Stomach smooth muscle (tissue), 2 donors: ENCODE measurements at regions not wholly inside any gene's neighbourhood (a gene's known extent, or its start where the extent isn't known, plus 50 kb on each side); places are given as distances from the start of the nearest gene placed in this dataset.

ENCODE experiments used
- H3K27ac ChIP-seq: one replicate; pipeline ENCODE4 v1.7.0; 2013; ENCODE audit warnings: mild to moderate bottlenecking, low read length, inconsistent platforms
- H3K27me3 ChIP-seq, 2 donors: one replicate each; pipeline ENCODE4 v1.7.0; 2013; ENCODE audit warnings: low read length in 2 of 2; ENCODE audit not compliant: insufficient read depth in 2 of 2, control insufficient read depth in 1 of 2
- H3K36me3 ChIP-seq, 2 donors: one replicate each; pipeline ENCODE4 v1.7.0; 2013; ENCODE audit warnings: low read length in 2 of 2; ENCODE audit not compliant: control insufficient read depth in 2 of 2, insufficient read depth in 2 of 2
- H3K4me1 ChIP-seq: one replicate; pipeline ENCODE4 v1.7.0; 2013; ENCODE audit warnings: low read length; ENCODE audit not compliant: control insufficient read depth, insufficient read depth
- H3K4me3 ChIP-seq, 2 donors: one replicate each; pipeline ENCODE4 v1.7.0; 2013; ENCODE audit warnings: low read length in 2 of 2
- H3K9ac ChIP-seq, 2 donors: one replicate each; pipeline ENCODE4 v1.7.0; 2013; ENCODE audit warnings: low read length in 2 of 2, mild to moderate bottlenecking in 1 of 2
- H3K9me3 ChIP-seq, 2 donors: one replicate each; pipeline ENCODE4 v1.7.0; 2013; ENCODE audit warnings: low read length in 2 of 2; ENCODE audit not compliant: control insufficient read depth in 2 of 2
- donor health status: healthy.
- donor health status: Pancreatic carcinoma.

DNA sequence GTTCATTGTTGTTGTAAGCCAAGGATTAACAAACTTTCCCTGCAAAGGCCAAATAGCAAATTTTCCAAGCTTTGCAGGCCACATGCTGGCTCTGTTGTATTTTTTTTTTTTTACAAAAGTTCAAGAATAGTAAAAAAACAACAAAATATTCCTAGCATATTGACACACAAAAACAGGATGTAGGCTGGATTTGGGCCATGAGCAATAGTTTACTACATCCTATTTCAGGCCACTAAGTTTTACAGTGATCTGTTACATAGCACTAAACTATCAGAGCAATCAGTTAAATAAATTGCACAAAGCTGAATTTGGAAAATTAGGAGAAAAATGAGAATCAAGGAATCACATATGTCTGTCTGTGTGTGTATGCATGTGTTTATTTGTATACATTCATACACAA lies 491.8 kb upstream of the GHITM start:
- H3K4me1 ChIP-seq = no peaks in the 10 kb centered on the region
- no peaks in the 10 kb centered on the region for H3K27me3 ChIP-seq
- H3K9me3 ChIP-seq = no peaks in the 10 kb centered on the region
- H3K27ac ChIP-seq = no peak overlapping the region
- no peaks in the 10 kb centered on the region for H3K36me3 ChIP-seq
- no peak overlapping the region for H3K9ac ChIP-seq
- no peak overlapping the region for H3K4me3 ChIP-seq

GRCh38 chr10:83648201-83648600 lies 491.1 kb upstream of the GHITM start:
- Histone ChIP-seq H3K4me3 (no peak overlapping the region), H3K27ac (no peak overlapping the region), H3K27me3 (no peaks in the 10 kb centered on the region), H3K4me1 (no peaks in the 10 kb centered on the region), H3K9ac (no peak overlapping the region), H3K9me3 (no peaks in the 10 kb centered on the region), H3K36me3 (no peaks in the 10 kb centered on the region)

- H3K4me1 ChIP-seq = no peaks in the 10 kb centered on the region
- H3K9ac ChIP-seq = no peak overlapping the region
- H3K36me3 ChIP-seq = no peaks in the 10 kb centered on the region
- no peaks in the 10 kb centered on the region for H3K9me3 ChIP-seq
- no peaks in the 10 kb centered on the region for H3K27me3 ChIP-seq
- no peak overlapping the region for H3K27ac ChIP-seq
- H3K4me3 ChIP-seq = no peak overlapping the region
Measured at GRCh38 chr10:83649471-83649870, 489.8 kb upstream of the GHITM start.

DNA sequence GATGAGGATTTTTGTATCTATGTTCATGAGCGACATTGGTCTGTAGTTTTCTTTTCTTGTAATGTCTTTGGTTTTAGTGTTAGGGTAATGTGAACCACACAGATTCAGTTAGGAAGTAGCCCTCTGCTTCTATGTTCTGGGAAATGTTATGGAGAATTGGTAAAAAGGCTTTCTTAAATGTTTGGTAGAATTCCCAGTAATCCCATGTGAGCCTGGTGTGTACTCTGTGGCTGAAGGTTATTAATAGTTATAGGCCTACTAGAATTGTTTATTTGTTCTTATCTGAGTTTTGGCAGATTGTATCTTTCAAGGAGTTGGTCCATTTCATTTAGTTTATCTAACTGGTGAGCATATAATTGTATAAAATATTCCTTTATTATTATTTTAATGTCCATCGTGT lies 484.6 kb upstream of the GHITM start:
- H3K9ac ChIP-seq = no peak overlapping the region
- no peak overlapping the region for H3K27ac ChIP-seq
- H3K36me3 ChIP-seq = no peaks in the 10 kb centered on the region
- no peaks in the 10 kb centered on the region for H3K9me3 ChIP-seq
- H3K27me3 ChIP-seq = no peaks in the 10 kb centered on the region
- H3K4me1 ChIP-seq = no peaks in the 10 kb centered on the region
- no peak overlapping the region for H3K4me3 ChIP-seq

DNA sequence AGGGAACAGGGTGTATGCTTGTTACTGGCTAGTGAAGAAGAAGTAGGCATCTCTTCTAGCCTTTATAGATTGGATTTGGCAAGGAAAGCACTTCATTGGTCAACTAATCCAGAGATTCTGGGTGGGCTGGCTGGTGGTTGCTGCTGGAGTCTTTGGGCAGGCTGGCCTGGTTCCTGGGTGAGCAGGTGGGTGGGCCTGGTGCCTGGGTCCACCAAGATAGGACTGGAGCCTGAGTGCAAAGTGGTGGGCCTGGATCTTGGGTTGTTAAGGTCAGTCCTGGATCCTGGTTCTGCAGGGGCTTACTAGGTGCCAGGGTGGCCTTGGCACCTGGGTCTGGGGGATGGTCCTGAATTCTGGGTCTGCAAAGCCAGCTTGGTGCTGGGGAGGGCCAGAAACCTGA lies 482.4 kb upstream of the GHITM start:
- Histone ChIP-seq H3K27me3 (no peaks in the 10 kb centered on the region), H3K9ac (no peak overlapping the region), H3K9me3 (no peaks in the 10 kb centered on the region)

DNA sequence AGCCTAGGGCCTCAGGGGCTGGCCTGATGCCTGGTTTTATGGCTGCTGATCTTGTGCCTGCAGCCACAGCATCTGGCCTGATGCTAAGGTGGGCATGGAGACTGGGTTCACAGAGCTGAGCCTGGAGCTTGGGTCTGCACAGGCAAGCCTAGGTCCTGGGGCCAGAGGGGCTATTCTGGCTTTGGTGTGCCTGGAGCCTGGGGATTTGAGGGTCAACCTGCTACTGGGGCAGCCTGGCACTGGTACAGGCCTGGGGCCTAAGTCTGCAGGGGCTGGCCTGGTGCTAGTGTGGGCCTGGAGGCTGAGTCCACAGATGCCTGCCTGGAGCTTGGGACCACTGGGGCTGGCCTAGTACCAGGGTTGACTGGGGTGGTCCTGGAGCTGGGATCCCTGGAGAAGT lies 481.8 kb upstream of the GHITM start:
- no peaks in the 10 kb centered on the region for H3K4me1 ChIP-seq
- H3K36me3 ChIP-seq = no peaks in the 10 kb centered on the region
- H3K4me3 ChIP-seq = no peak overlapping the region
- H3K27ac ChIP-seq = no peak overlapping the region
- H3K9ac ChIP-seq = no peak overlapping the region
- H3K9me3 ChIP-seq = no peaks in the 10 kb centered on the region
- no peaks in the 10 kb centered on the region for H3K27me3 ChIP-seq

More for the DNA sequence above, 482.4 kb upstream of the GHITM start:
- Histone ChIP-seq H3K27ac (no peak overlapping the region), H3K36me3 (no peaks in the 10 kb centered on the region), H3K4me1 (no peaks in the 10 kb centered on the region), H3K4me3 (no peak overlapping the region)

DNA sequence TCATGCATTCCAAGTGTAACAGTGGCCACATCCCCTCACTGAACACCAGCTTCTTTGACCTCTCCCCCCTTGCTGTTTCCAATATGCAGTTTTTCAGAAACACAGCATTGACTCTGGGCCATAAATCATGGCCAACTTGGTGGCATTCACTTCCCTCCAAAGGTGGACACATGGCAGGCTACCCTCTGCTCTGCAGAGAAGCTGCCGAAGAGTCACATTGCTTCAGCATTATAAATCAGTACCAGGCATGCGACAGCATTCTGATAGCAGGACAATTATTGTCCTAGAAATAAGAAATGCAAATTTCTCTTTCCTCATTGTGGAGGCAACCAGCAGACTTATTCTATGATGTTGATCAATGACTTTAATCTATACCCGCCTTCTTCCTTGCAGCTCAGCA lies 475.4 kb upstream of the GHITM start:
- no peak overlapping the region for H3K4me3 ChIP-seq
- H3K27ac ChIP-seq = no peak overlapping the region
- H3K9me3 ChIP-seq = no peaks in the 10 kb centered on the region
- no peak overlapping the region for H3K9ac ChIP-seq
- no peaks in the 10 kb centered on the region for H3K27me3 ChIP-seq
- H3K36me3 ChIP-seq = no peaks in the 10 kb centered on the region
- no peaks in the 10 kb centered on the region for H3K4me1 ChIP-seq

DNA sequence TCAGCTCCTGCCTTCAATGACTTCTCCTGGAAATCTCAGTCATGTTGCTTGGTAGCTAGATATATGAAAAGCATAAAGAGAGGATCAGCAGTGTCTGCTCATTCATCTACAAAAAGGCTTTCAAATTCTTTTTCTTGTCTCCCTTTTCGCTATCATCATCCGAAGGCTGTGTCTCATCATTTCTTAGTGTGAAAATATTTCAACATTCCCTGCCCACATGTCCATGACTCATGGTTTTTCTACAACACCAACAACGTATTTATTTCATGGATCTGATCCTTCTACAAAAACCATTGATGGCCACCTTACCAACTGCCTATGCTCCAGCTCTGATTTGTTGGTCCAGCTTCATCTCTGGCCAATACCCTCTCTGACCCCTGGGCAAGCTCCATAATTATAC lies 472.5 kb upstream of the GHITM start:
- H3K4me3 ChIP-seq = no peak overlapping the region
- no peak overlapping the region for H3K9ac ChIP-seq
- no peaks in the 10 kb centered on the region for H3K27me3 ChIP-seq
- H3K4me1 ChIP-seq = no peaks in the 10 kb centered on the region
- H3K27ac ChIP-seq = no peak overlapping the region
- no peaks in the 10 kb centered on the region for H3K36me3 ChIP-seq
- no peaks in the 10 kb centered on the region for H3K9me3 ChIP-seq

- no peaks in the 10 kb centered on the region for H3K36me3 ChIP-seq
- H3K27ac ChIP-seq = no peak overlapping the region
- H3K27me3 ChIP-seq = no peaks in the 10 kb centered on the region
- no peaks in the 10 kb centered on the region for H3K4me1 ChIP-seq
- H3K9me3 ChIP-seq = no peaks in the 10 kb centered on the region
- no peak overlapping the region for H3K9ac ChIP-seq
- no peak overlapping the region for H3K4me3 ChIP-seq
Measured at GRCh38 chr10:83667594-83667993, 471.7 kb upstream of the GHITM start.

DNA sequence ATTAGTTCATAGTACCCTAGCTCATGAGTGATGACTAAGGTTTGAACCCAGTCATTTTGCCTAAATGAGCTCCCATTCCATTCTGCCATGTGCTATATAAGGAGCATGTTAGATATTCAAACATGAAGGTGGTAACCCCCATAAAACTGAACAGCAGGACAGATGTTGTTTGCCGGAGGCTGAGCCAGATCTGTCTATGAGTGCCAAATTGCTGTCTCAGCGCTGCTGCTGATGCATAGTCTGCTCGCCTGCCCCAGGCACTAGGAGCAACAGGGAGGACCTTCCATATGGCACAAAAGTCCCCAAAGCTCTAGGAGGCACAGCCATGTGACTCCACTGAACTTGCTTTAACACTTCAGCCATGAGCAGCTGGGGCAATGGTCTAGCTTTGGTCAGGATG lies 466.0 kb upstream of the GHITM start:
- Histone ChIP-seq H3K4me3 (no peak overlapping the region), H3K36me3 (no peaks in the 10 kb centered on the region)

GRCh38 chr10:83677795-83678194 lies 461.5 kb upstream of the GHITM start:
- H3K9ac ChIP-seq = no peak overlapping the region

More for the DNA sequence above, 466.0 kb upstream of the GHITM start:
- Histone ChIP-seq H3K9me3 (no peaks in the 10 kb centered on the region), H3K4me1 (no peaks in the 10 kb centered on the region), H3K9ac (no peak overlapping the region), H3K27ac (no peak overlapping the region), H3K27me3 (no peaks in the 10 kb centered on the region)

GRCh38 chr10:83678850-83679249 lies 460.5 kb upstream of the GHITM start:
- Histone ChIP-seq H3K4me3 (no peak overlapping the region), H3K4me1 (no peaks in the 10 kb centered on the region), H3K9ac (no peak overlapping the region), H3K27me3 (no peaks in the 10 kb centered on the region), H3K9me3 (no peaks in the 10 kb centered on the region), H3K36me3 (no peaks in the 10 kb centered on the region), H3K27ac (no peak overlapping the region)

More at GRCh38 chr10:83677795-83678194, 461.5 kb upstream of the GHITM start:
- Histone ChIP-seq H3K4me1 (no peaks in the 10 kb centered on the region), H3K27ac (no peak overlapping the region), H3K9me3 (no peaks in the 10 kb centered on the region), H3K4me3 (no peak overlapping the region), H3K27me3 (no peaks in the 10 kb centered on the region), H3K36me3 (no peaks in the 10 kb centered on the region)
